ENCODE measurements at regions not wholly inside any gene's neighbourhood (a gene's known extent, or its start where the extent isn't known, plus 50 kb on each side); places are given as distances from the start of the nearest gene placed in this dataset.

DNA sequence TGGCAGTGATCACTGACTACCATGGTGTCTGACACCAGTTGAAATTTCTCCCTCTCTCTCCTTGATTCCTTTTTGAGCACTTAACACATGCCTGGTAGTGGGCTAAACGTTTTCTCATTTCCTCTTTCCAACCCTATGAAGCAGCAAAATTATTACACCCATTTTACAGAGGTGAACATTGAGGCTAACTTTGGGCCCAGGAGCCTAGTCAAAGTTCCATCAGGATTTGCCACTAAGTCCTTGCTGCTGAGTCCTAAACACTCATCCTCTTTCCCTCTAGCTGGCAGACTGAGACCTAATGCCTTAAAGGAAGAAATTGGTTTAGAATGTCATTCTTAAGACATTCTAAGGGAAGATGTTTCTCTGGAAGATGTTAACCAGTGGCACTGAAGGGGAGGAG lies 74.7 kb upstream of the IRX3 start:
- H3K4me3 ChIP-seq (ENCODE audit: insufficient read depth in 1 of 2, low read depth in 1 of 2, low read length in 2 of 2) = no peak overlapping the region
- H3K79me1 ChIP-seq (replicated peaks; ENCODE audit: low read length, poor library complexity, severe bottlenecking) = no peaks in the 10 kb centered on the region
- H2AK5ac ChIP-seq (ENCODE audit: low read length, severe bottlenecking) = no peak overlapping the region
- no peak overlapping the region for H2BK120ac ChIP-seq (ENCODE audit: low read depth, low read length)
- no peak overlapping the region for H2BK12ac ChIP-seq (ENCODE audit: low read length in 2 of 2)
- 68% methylated on average over 1 of the region's 1 CpG for WGBS
- no peak overlapping the region for H3K4ac ChIP-seq (ENCODE audit: low read depth in 1 of 2, low read length in 2 of 2)
- no peak overlapping the region for H3K9ac ChIP-seq (ENCODE audit: low read length)
- H2BK15ac ChIP-seq (ENCODE audit: low read depth, poor library complexity, severe bottlenecking) = no peak overlapping the region
- no peak overlapping the region for H4K91ac ChIP-seq (ENCODE audit: low read length)
- no peak overlapping the region for H3K4me2 ChIP-seq (ENCODE audit: low read length, poor library complexity, severe bottlenecking)
- no peak overlapping the region for H3K23ac ChIP-seq (ENCODE audit: low read length in 2 of 2)
- H3K4me1 ChIP-seq (ENCODE audit: control insufficient read depth, insufficient read depth, low read depth, low read length) = no peaks in the 10 kb centered on the region
- no peak overlapping the region for H3K18ac ChIP-seq (ENCODE audit: low read depth in 1 of 2, low read length in 2 of 2)
- no peak overlapping the region for H3K27ac ChIP-seq (ENCODE audit: low read length, poor library complexity, severe bottlenecking)
- no peaks in the 10 kb centered on the region for H3K9me3 ChIP-seq (ENCODE audit: control insufficient read depth, low read length)
- peaks cover 0 to 19% of the 10 kb centered on the region in 2 experiments for H3K27me3 ChIP-seq (ENCODE audit: control insufficient read depth in 1 of 2, insufficient read depth in 1 of 2, low read length in 2 of 2)
- no peak overlapping the region for H2BK5ac ChIP-seq (ENCODE audit: low read depth, low read length, poor library complexity, severe bottlenecking)
- no peak overlapping the region for H3K14ac ChIP-seq (ENCODE audit: low read length in 2 of 2)
- no peak overlapping the region for H4K8ac ChIP-seq (ENCODE audit: low read length)
- H3K36me3 ChIP-seq (ENCODE audit: control insufficient read depth in 1 of 2, insufficient read depth in 2 of 2, low read depth in 1 of 2, low read length in 2 of 2) = no peaks in the 10 kb centered on the region
- H2AFZ ChIP-seq (ENCODE audit: low read depth, low read length) = no peak overlapping the region
- DNase-seq = no peak

- Histone ChIP-seq H2BK120ac (ENCODE audit: low read depth, low read length) (no peak overlapping the region), H3K9ac (ENCODE audit: low read length) (no peak overlapping the region), H2AK5ac (ENCODE audit: low read length, severe bottlenecking) (no peak overlapping the region), H3K18ac (ENCODE audit: low read depth in 1 of 2, low read length in 2 of 2) (no peak overlapping the region), H2BK12ac (ENCODE audit: low read length in 2 of 2) (no peak overlapping the region), H3K27ac (ENCODE audit: low read length, poor library complexity, severe bottlenecking) (no peak overlapping the region), H3K4ac (ENCODE audit: low read depth in 1 of 2, low read length in 2 of 2) (no peak overlapping the region), H2AFZ (ENCODE audit: low read depth, low read length) (no peak overlapping the region), H3K79me1 (replicated peaks; ENCODE audit: low read length, poor library complexity, severe bottlenecking) (no peaks in the 10 kb centered on the region), H3K9me3 (ENCODE audit: control insufficient read depth, low read length) (no peaks in the 10 kb centered on the region), H3K23ac (ENCODE audit: low read length in 2 of 2) (no peak overlapping the region), H3K4me3 (ENCODE audit: insufficient read depth in 1 of 2, low read depth in 1 of 2, low read length in 2 of 2) (peak overlapping the region in 1 of 2 experiments; percentile 21), H4K91ac (ENCODE audit: low read length) (no peak overlapping the region), H3K36me3 (ENCODE audit: control insufficient read depth in 1 of 2, insufficient read depth in 2 of 2, low read depth in 1 of 2, low read length in 2 of 2) (no peaks in the 10 kb centered on the region), H3K27me3 (ENCODE audit: control insufficient read depth in 1 of 2, insufficient read depth in 1 of 2, low read length in 2 of 2) (peaks cover 0 to 19% of the 10 kb centered on the region in 2 experiments), H2BK15ac (ENCODE audit: low read depth, poor library complexity, severe bottlenecking) (no peak overlapping the region), H3K4me1 (ENCODE audit: control insufficient read depth, insufficient read depth, low read depth, low read length) (no peaks in the 10 kb centered on the region), H2BK5ac (ENCODE audit: low read depth, low read length, poor library complexity, severe bottlenecking) (no peak overlapping the region), H4K8ac (ENCODE audit: low read length) (no peak overlapping the region), H3K4me2 (ENCODE audit: low read length, poor library complexity, severe bottlenecking) (no peak overlapping the region), H3K14ac (ENCODE audit: low read length in 2 of 2) (no peak overlapping the region)
- 72% methylated on average over 3 of the region's 5 CpGs for WGBS
- DNase-seq = no peak
Measured at GRCh38 chr16:54360681-54361080, 74.1 kb upstream of the IRX3 start.

GRCh38 chr16:54359555-54359954 lies 73.0 kb upstream of the IRX3 start:
- Histone ChIP-seq H3K79me1 (replicated peaks; ENCODE audit: low read length, poor library complexity, severe bottlenecking) (no peaks in the 10 kb centered on the region), H3K14ac (ENCODE audit: low read length in 2 of 2) (no peak overlapping the region), H4K8ac (ENCODE audit: low read length) (no peak overlapping the region), H3K9me3 (ENCODE audit: control insufficient read depth, low read length) (peaks cover 6% of the 10 kb centered on the region), H2AK5ac (ENCODE audit: low read length, severe bottlenecking) (no peak overlapping the region), H2BK120ac (ENCODE audit: low read depth, low read length) (no peak overlapping the region), H3K18ac (ENCODE audit: low read depth in 1 of 2, low read length in 2 of 2) (no peak overlapping the region), H2BK12ac (ENCODE audit: low read length in 2 of 2) (no peak overlapping the region), H3K9ac (ENCODE audit: low read length) (no peak overlapping the region), H3K4me2 (ENCODE audit: low read length, poor library complexity, severe bottlenecking) (no peak overlapping the region), H3K4me3 (ENCODE audit: insufficient read depth in 1 of 2, low read depth in 1 of 2, low read length in 2 of 2) (no peak overlapping the region), H3K23ac (ENCODE audit: low read length in 2 of 2) (no peak overlapping the region), H3K27ac (ENCODE audit: low read length, poor library complexity, severe bottlenecking) (no peak overlapping the region), H2BK5ac (ENCODE audit: low read depth, low read length, poor library complexity, severe bottlenecking) (no peak overlapping the region), H3K36me3 (ENCODE audit: control insufficient read depth in 1 of 2, insufficient read depth in 2 of 2, low read depth in 1 of 2, low read length in 2 of 2) (no peaks in the 10 kb centered on the region), H3K4ac (ENCODE audit: low read depth in 1 of 2, low read length in 2 of 2) (no peak overlapping the region), H2BK15ac (ENCODE audit: low read depth, poor library complexity, severe bottlenecking) (no peak overlapping the region), H2AFZ (ENCODE audit: low read depth, low read length) (no peak overlapping the region), H4K91ac (ENCODE audit: low read length) (no peak overlapping the region), H3K4me1 (ENCODE audit: control insufficient read depth, insufficient read depth, low read depth, low read length) (no peaks in the 10 kb centered on the region), H3K27me3 (ENCODE audit: control insufficient read depth in 1 of 2, insufficient read depth in 1 of 2, low read length in 2 of 2) (peaks cover 0 to 19% of the 10 kb centered on the region in 2 experiments)
- no peak for DNase-seq
- 92% methylated on average over 4 of the region's 5 CpGs for WGBS

GRCh38 chr16:54359081-54359480 lies 72.5 kb upstream of the IRX3 start:
- no peaks in the 10 kb centered on the region for H3K36me3 ChIP-seq (ENCODE audit: control insufficient read depth in 1 of 2, insufficient read depth in 2 of 2, low read depth in 1 of 2, low read length in 2 of 2)
- WGBS = 88% methylated on average over 8 of the region's 9 CpGs
- no peak overlapping the region for H4K8ac ChIP-seq (ENCODE audit: low read length)
- H3K4me1 ChIP-seq (ENCODE audit: control insufficient read depth, insufficient read depth, low read depth, low read length) = no peaks in the 10 kb centered on the region
- no peak overlapping the region for H4K91ac ChIP-seq (ENCODE audit: low read length)
- H3K14ac ChIP-seq (ENCODE audit: low read length in 2 of 2) = peak overlapping the region in 1 of 2 experiments; percentile 38
- no peaks in the 10 kb centered on the region for H3K79me1 ChIP-seq (replicated peaks; ENCODE audit: low read length, poor library complexity, severe bottlenecking)
- no peak overlapping the region for H3K4ac ChIP-seq (ENCODE audit: low read depth in 1 of 2, low read length in 2 of 2)
- H2BK120ac ChIP-seq (ENCODE audit: low read depth, low read length) = no peak overlapping the region
- no peak overlapping the region for H3K4me3 ChIP-seq (ENCODE audit: insufficient read depth in 1 of 2, low read depth in 1 of 2, low read length in 2 of 2)
- H3K9ac ChIP-seq (ENCODE audit: low read length) = no peak overlapping the region
- no peak overlapping the region for H3K4me2 ChIP-seq (ENCODE audit: low read length, poor library complexity, severe bottlenecking)
- peaks cover 0 to 19% of the 10 kb centered on the region in 2 experiments for H3K27me3 ChIP-seq (ENCODE audit: control insufficient read depth in 1 of 2, insufficient read depth in 1 of 2, low read length in 2 of 2)
- H2BK5ac ChIP-seq (ENCODE audit: low read depth, low read length, poor library complexity, severe bottlenecking) = no peak overlapping the region
- H3K23ac ChIP-seq (ENCODE audit: low read length in 2 of 2) = no peak overlapping the region
- no peak overlapping the region for H3K18ac ChIP-seq (ENCODE audit: low read depth in 1 of 2, low read length in 2 of 2)
- H3K9me3 ChIP-seq (ENCODE audit: control insufficient read depth, low read length) = peaks cover 10% of the 10 kb centered on the region
- H3K27ac ChIP-seq (ENCODE audit: low read length, poor library complexity, severe bottlenecking) = no peak overlapping the region
- H2AFZ ChIP-seq (ENCODE audit: low read depth, low read length) = no peak overlapping the region
- no peak for DNase-seq
- no peak overlapping the region for H2AK5ac ChIP-seq (ENCODE audit: low read length, severe bottlenecking)
- H2BK12ac ChIP-seq (ENCODE audit: low read length in 2 of 2) = no peak overlapping the region
- H2BK15ac ChIP-seq (ENCODE audit: low read depth, poor library complexity, severe bottlenecking) = no peak overlapping the region
